ENCODE measurements at regions not wholly inside any gene's neighbourhood (a gene's known extent, or its start where the extent isn't known, plus 50 kb on each side); places are given as distances from the start of the nearest gene placed in this dataset.
"Not testable (repeated sequence)": the region's sequence is repeated elsewhere in the genome, so short reads cannot be mapped to it uniquely, and the experiment has no call there.

DNA sequence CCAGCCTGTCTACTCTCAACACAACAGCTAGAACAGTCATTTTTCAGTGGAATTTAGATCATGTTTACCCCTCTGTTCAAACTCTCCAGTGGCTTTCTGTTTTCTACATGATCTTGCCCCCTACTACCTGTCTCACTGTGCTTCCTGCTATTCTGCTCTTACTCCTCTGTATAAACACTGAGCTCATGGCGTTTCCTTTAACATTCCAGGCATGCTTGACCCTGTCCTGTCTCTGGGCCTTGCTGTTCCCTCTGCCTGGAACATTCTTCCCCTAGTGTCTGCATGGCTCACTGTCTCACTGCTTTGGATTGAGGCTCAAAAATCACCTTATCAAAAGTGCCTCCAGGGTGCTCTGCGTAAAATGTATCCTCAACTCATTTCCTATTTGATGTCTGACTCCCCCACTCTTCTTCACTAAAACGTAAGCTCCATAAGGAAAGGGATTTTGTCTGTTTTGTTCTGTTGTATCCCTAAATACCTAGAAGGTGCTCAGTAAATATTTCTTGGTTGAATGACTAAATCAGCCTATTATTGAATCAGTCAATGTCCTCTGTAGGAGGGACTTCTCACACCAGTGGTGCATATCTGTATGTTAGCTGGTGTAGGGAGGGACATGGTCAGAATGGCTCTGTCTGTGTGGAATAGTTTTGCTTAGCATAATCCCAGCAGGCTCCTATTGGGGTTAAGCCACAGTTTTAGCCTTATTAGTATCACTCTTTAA lies 78.0 kb upstream of the VKORC1L1 start:
- H3K27me3 ChIP-seq (ENCODE audit: low read length); H2AFZ ChIP-seq (ENCODE audit: low read length); H3K4me1 ChIP-seq (ENCODE audit: insufficient read depth, low read length); H3K4me3 ChIP-seq (ENCODE audit: low read length); H3K9me3 ChIP-seq (ENCODE audit: low read length); ATAC-seq; intact Hi-C loops (cut with micrococcal nuclease); H3K36me3 ChIP-seq (ENCODE audit: low read depth, low read length); H3K27ac ChIP-seq (ENCODE audit: low read length); H3K9ac ChIP-seq (ENCODE audit: low read length); H3K79me2 ChIP-seq (ENCODE audit: low read length); DNase-seq; BruUV-seq (replicated peaks); CTCF ChIA-PET; H4K20me1 ChIP-seq (ENCODE audit: low read length); H3K9me2 ChIP-seq (replicated peaks; ENCODE audit: low read length); POLR2A ChIA-PET (ENCODE audit: unreplicated experiment); H3F3A ChIP-seq (ENCODE audit: low read length, unreplicated experiment); H3K4me2 ChIP-seq (ENCODE audit: low read length): not testable (repeated sequence)

DNA sequence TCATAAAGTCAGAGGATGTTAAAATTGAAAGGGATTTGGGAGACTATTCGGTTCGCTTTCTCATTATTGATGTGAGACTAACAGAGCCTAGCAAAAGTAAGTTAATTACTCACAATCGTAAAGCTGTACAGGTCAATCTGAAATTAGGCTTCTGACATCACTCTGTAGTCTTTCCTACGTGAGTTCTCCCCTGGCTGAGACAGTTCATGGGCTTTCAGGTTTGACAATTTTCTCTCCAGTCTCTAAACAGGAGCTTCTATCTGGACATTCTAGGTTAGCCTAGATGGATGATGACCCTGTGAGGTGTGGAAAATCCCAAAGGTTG lies 77.5 kb upstream of the VKORC1L1 start:
- ATAC-seq; POLR2A ChIA-PET (ENCODE audit: unreplicated experiment); H3K36me3 ChIP-seq (ENCODE audit: low read depth, low read length); DNase-seq; H3K27ac ChIP-seq (ENCODE audit: low read length); H4K20me1 ChIP-seq (ENCODE audit: low read length); CTCF ChIA-PET; H3F3A ChIP-seq (ENCODE audit: low read length, unreplicated experiment); H2AFZ ChIP-seq (ENCODE audit: low read length); H3K9ac ChIP-seq (ENCODE audit: low read length); H3K4me2 ChIP-seq (ENCODE audit: low read length); H3K9me3 ChIP-seq (ENCODE audit: low read length); H3K79me2 ChIP-seq (ENCODE audit: low read length); BruUV-seq (replicated peaks); H3K27me3 ChIP-seq (ENCODE audit: low read length); H3K4me1 ChIP-seq (ENCODE audit: insufficient read depth, low read length); H3K9me2 ChIP-seq (replicated peaks; ENCODE audit: low read length); H3K4me3 ChIP-seq (ENCODE audit: low read length); intact Hi-C loops (cut with micrococcal nuclease): not testable (repeated sequence)

DNA sequence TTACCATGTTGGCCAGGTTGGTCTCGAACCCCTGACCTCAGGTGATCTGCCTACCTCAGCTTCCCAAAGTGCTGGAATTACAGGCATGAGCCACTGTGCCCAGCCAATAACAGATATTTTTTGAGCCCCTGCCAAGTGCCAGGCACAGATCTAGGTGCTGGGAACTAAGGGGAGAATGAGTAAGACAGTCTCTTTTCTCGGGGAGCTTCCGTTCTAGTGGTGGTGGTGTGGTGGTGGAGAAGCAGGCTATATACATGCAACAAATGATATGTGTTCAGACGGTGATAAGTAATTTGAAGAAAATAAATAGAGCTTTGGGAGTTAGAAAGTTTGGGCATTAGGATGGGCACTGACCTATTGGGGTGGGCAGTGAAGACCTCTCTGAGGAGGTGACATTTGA lies 76.7 kb upstream of the VKORC1L1 start:
- Histone ChIP-seq H4K20me1 (ENCODE audit: low read length) (no peaks in the 10 kb centered on the region), H3K4me3 (ENCODE audit: low read length) (no peak overlapping the region), H3K9me3 (ENCODE audit: low read length) (no peaks in the 10 kb centered on the region), H3F3A (ENCODE audit: low read length, unreplicated experiment) (no peaks in the 10 kb centered on the region), H3K9ac (ENCODE audit: low read length) (no peak overlapping the region), H3K4me1 (ENCODE audit: insufficient read depth, low read length) (peaks cover 6% of the 10 kb centered on the region; the same call in 1 of the 2 replicates), H3K9me2 (replicated peaks; ENCODE audit: low read length) (no peaks in the 10 kb centered on the region), H2AFZ (ENCODE audit: low read length) (no peak overlapping the region), H3K36me3 (ENCODE audit: low read depth, low read length) (0 out of 2 replicates have a peak, but pooled peaks cover 2% of the 10 kb centered on the region), H3K27ac (ENCODE audit: low read length) (no peak overlapping the region), H3K27me3 (ENCODE audit: low read length) (no peaks in the 10 kb centered on the region), H3K4me2 (ENCODE audit: low read length) (no peak overlapping the region), H3K79me2 (ENCODE audit: low read length) (no peaks in the 10 kb centered on the region)
- no TSS peak for BruUV-seq (replicated peaks)
- POLR2A ChIA-PET (ENCODE audit: unreplicated experiment): no interaction called here
- TF ChIP-seq EZH2phosphoT487 (IDR thresholded peaks at IDR 0.05; ENCODE audit: borderline replicate concordance, low read length) (no peak), EZH2 (IDR thresholded peaks at IDR 0.05; ENCODE audit: low read length, unreplicated experiment) (no peak)
- TF ChIP-seq, protein P1, sequence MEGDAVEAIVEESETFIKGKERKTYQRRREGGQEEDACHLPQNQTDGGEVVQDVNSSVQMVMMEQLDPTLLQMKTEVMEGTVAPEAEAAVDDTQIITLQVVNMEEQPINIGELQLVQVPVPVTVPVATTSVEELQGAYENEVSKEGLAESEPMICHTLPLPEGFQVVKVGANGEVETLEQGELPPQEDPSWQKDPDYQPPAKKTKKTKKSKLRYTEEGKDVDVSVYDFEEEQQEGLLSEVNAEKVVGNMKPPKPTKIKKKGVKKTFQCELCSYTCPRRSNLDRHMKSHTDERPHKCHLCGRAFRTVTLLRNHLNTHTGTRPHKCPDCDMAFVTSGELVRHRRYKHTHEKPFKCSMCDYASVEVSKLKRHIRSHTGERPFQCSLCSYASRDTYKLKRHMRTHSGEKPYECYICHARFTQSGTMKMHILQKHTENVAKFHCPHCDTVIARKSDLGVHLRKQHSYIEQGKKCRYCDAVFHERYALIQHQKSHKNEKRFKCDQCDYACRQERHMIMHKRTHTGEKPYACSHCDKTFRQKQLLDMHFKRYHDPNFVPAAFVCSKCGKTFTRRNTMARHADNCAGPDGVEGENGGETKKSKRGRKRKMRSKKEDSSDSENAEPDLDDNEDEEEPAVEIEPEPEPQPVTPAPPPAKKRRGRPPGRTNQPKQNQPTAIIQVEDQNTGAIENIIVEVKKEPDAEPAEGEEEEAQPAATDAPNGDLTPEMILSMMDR (conservative IDR thresholded peaks at IDR 0.05; ENCODE audit: low read depth, low read length): no peak
- intact Hi-C loops (cut with micrococcal nuclease): no loop called here
- no peak for ATAC-seq
- CTCF ChIA-PET: no interaction called here
- DNase-seq: no peak

DNA sequence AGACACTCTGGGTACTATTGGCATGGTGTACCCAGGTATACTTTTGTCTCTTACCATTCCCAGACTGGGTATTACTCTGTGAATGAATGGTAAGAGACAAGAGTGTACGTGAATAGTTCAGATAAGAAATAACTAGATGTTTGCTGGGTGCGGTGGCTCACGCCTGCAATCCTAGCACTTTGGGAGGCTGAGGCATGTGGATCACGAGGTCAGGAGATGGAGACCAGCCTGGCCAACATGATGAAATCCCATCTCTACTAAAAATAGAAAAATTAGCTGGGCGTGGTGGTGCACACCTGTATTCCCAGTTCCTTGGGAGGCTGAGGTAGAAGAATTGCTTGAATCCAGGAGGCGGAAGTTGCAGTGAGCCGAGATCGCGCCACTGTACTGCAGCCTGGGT lies 75.8 kb upstream of the VKORC1L1 start:
- H2AFZ ChIP-seq (ENCODE audit: low read length); POLR2A ChIA-PET (ENCODE audit: unreplicated experiment); CTCF ChIA-PET; H3K4me2 ChIP-seq (ENCODE audit: low read length); H3K4me1 ChIP-seq (ENCODE audit: insufficient read depth, low read length); H3K4me3 ChIP-seq (ENCODE audit: low read length); ATAC-seq; H3F3A ChIP-seq (ENCODE audit: low read length, unreplicated experiment); H3K27ac ChIP-seq (ENCODE audit: low read length); BruUV-seq (replicated peaks); H3K9me2 ChIP-seq (replicated peaks; ENCODE audit: low read length); H3K9me3 ChIP-seq (ENCODE audit: low read length); H3K79me2 ChIP-seq (ENCODE audit: low read length); H3K27me3 ChIP-seq (ENCODE audit: low read length); H4K20me1 ChIP-seq (ENCODE audit: low read length); H3K36me3 ChIP-seq (ENCODE audit: low read depth, low read length); intact Hi-C loops (cut with micrococcal nuclease); DNase-seq; H3K9ac ChIP-seq (ENCODE audit: low read length): not testable (repeated sequence)

DNA sequence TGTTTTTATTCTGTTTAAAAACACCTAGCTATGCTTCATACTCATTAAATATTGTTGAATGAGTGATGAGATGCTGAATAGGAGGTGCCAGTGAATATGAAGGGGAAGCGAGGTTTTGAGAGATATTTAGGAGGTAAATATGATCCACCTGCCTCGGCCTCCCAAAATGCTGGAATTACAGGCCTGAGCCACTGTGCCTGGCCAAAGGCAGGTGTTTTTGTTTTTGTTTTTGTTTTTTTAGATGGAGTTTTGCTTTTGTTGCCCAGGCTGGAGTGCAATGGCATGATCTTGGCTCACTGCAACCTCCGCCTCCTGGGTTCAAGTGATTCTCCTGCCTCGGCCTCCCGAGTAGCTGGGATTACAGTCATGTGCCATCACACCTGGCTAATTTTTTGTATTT lies 75.3 kb upstream of the VKORC1L1 start:
- H3K79me2 ChIP-seq (ENCODE audit: low read length); H3K9me3 ChIP-seq (ENCODE audit: low read length); H3F3A ChIP-seq (ENCODE audit: low read length, unreplicated experiment); H3K4me2 ChIP-seq (ENCODE audit: low read length); H3K27ac ChIP-seq (ENCODE audit: low read length); H4K20me1 ChIP-seq (ENCODE audit: low read length); H3K4me1 ChIP-seq (ENCODE audit: insufficient read depth, low read length); H3K36me3 ChIP-seq (ENCODE audit: low read depth, low read length); H3K4me3 ChIP-seq (ENCODE audit: low read length); H3K9ac ChIP-seq (ENCODE audit: low read length); BruUV-seq (replicated peaks); POLR2A ChIA-PET (ENCODE audit: unreplicated experiment); H3K27me3 ChIP-seq (ENCODE audit: low read length); H3K9me2 ChIP-seq (replicated peaks; ENCODE audit: low read length); CTCF ChIA-PET; H2AFZ ChIP-seq (ENCODE audit: low read length); ATAC-seq; DNase-seq; intact Hi-C loops (cut with micrococcal nuclease): not testable (repeated sequence)
